PFSK-1 (cell line): ENCODE measurements at regions not wholly inside any gene's neighbourhood (a gene's known extent, or its start where the extent isn't known, plus 50 kb on each side); places are given as distances from the start of the nearest gene placed in this dataset.

Source experiments
- FOXP2 ChIP-seq: optimal IDR thresholded peaks from 2 replicates; pipeline ENCODE3; 2011; ENCODE audit warnings: borderline replicate concordance, control low read depth, inconsistent platforms; ENCODE audit not compliant: insufficient read depth; ENCODE audit errors: extremely low read length, extremely low read depth
- POLR2AphosphoS5 ChIP-seq: IDR thresholded peaks from 2 replicates; pipeline ENCODE4 v1.6.1; 2012; ENCODE audit warnings: low read depth, mild to moderate bottlenecking, control low read depth, low read length, moderate library complexity
- TF ChIP-seq, protein P1 (sequence below), 2 experiments: IDR thresholded peaks; 2 replicates each; pipeline versions ENCODE4 v1.6.1 to v1.8.0; 2011 to 2012; ENCODE audit warnings: low read depth in 2 of 2, low read length in 2 of 2, control low read depth in 1 of 2, inconsistent platforms in 1 of 2, mild to moderate bottlenecking in 1 of 2, moderate library complexity in 1 of 2; ENCODE audit not compliant: insufficient read depth in 1 of 2

DNA sequence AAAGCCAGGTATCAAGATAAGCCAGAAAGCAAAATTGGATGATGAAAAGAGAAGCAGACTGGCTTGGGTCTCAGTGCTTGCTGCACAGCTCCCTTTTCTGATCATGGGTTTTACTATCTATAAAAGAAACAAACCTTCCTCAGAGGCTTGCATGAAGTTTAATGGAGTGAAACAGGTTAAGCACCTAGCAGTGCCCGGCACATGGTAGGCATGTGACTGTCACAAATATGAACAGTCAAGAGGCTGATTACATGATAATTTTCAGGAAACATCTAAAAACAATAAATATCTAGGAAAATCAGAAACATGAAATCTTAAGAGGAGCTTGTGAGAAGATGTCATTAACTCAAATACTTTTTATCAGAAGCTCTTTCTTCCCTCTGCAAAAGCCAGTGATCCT is 519.2 kb downstream of the EPHB1 start:
- no peak for TF ChIP-seq POLR2AphosphoS5
- TF ChIP-seq, protein P1, sequence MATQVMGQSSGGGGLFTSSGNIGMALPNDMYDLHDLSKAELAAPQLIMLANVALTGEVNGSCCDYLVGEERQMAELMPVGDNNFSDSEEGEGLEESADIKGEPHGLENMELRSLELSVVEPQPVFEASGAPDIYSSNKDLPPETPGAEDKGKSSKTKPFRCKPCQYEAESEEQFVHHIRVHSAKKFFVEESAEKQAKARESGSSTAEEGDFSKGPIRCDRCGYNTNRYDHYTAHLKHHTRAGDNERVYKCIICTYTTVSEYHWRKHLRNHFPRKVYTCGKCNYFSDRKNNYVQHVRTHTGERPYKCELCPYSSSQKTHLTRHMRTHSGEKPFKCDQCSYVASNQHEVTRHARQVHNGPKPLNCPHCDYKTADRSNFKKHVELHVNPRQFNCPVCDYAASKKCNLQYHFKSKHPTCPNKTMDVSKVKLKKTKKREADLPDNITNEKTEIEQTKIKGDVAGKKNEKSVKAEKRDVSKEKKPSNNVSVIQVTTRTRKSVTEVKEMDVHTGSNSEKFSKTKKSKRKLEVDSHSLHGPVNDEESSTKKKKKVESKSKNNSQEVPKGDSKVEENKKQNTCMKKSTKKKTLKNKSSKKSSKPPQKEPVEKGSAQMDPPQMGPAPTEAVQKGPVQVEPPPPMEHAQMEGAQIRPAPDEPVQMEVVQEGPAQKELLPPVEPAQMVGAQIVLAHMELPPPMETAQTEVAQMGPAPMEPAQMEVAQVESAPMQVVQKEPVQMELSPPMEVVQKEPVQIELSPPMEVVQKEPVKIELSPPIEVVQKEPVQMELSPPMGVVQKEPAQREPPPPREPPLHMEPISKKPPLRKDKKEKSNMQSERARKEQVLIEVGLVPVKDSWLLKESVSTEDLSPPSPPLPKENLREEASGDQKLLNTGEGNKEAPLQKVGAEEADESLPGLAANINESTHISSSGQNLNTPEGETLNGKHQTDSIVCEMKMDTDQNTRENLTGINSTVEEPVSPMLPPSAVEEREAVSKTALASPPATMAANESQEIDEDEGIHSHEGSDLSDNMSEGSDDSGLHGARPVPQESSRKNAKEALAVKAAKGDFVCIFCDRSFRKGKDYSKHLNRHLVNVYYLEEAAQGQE (IDR thresholded peaks at IDR 0.05; ENCODE audit: insufficient read depth in 1 of 2, low read depth in 2 of 2, low read length in 2 of 2) = no peak
- no peak for TF ChIP-seq FOXP2
